Uterus (tissue), 3 donors: ENCODE measurements at regions not wholly inside any gene's neighbourhood (a gene's known extent, or its start where the extent isn't known, plus 50 kb on each side); places are given as distances from the start of the nearest gene placed in this dataset.

Source experiments
- DNase-seq, 2 donors: peaks; one replicate each; pipeline ENCODE4 v3.0.0-alpha.2; 2019 to 2020
- H3K27ac ChIP-seq, 2 donors: fragments of 200-600 bp; sonication (generic); 1 replicate in 1 of 2; 2 replicates in 1 of 2; pipeline ENCODE4 v1.5.1; 2016 to 2018
- H3K27me3 ChIP-seq, 2 donors: fragments of 200-600 bp; sonication (generic); one replicate each; pipeline ENCODE4 v1.5.1; 2018 to 2019; ENCODE audit warnings: control low read depth in 1 of 2
- H3K36me3 ChIP-seq, 2 donors: fragments of 200-600 bp; sonication (generic); one replicate each; pipeline ENCODE4 v1.5.1; 2019; ENCODE audit warnings: control low read depth in 1 of 2
- H3K4me1 ChIP-seq, 2 donors: fragments of 200-600 bp; sonication (generic); one replicate each; pipeline ENCODE4 v1.5.1; 2018 to 2019; ENCODE audit warnings: control low read depth in 1 of 2
- H3K4me3 ChIP-seq, 2 donors: fragments of 200-600 bp; sonication (generic); 1 replicate in 1 of 2; 2 replicates in 1 of 2; pipeline ENCODE4 v1.5.1; 2018 to 2019; ENCODE audit warnings: mild to moderate bottlenecking in 1 of 2
- H3K9me3 ChIP-seq, 2 donors: fragments of 200-600 bp; sonication (generic); one replicate each; pipeline ENCODE4 v1.5.1; 2019; ENCODE audit warnings: control low read depth in 1 of 2
- POLR2A ChIP-seq, 2 donors: fragments of 450-650 bp; IDR thresholded peaks; one replicate each; pipeline ENCODE4 v1.6.1; 2016; ENCODE audit warnings: antibody characterized with exemption in 2 of 2, mild to moderate bottlenecking in 1 of 2, moderate library complexity in 1 of 2
- intact Hi-C: fragments of 100-400 bp; cut with DNase I; formaldehyde crosslinking; loops from one replicate; pipeline ENCODE4 v1.15.1; 2023; ENCODE audit warnings: low total_unique reads
- TF ChIP-seq, protein P1 (sequence below), 4 experiments: fragments of 200-600 bp in 2 of 4; fragments of 450-650 bp in 2 of 4; sonication (generic) in 2 of 4; IDR thresholded peaks; one replicate each; pipeline ENCODE4 v1.5.1; 2016 to 2019; ENCODE audit warnings: antibody characterized with exemption in 4 of 4, mild to moderate bottlenecking in 2 of 4, moderate library complexity in 1 of 4
- donor health status: DM: yes; HTN: yes; CAD: no.

DNA sequence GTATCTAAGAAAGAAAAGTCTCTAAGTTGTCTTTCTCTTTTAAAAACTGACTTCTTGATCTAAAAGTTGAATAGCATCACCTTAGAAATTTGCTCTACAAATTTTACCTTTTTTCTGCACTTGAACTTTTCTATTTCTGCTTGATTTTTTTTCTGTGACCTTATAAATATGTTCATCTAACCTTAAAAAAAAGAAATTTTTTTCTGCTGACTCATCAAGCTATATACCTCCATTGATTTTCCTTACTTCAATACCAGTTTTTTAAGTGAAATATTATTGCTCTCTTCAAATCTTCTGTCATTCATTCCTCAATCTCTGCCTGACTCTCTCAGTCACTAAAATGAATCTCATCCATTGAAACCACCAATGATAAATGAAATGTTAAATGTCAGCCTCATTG, 910.1 kb downstream of the GALC start:
- TF ChIP-seq, protein P1, sequence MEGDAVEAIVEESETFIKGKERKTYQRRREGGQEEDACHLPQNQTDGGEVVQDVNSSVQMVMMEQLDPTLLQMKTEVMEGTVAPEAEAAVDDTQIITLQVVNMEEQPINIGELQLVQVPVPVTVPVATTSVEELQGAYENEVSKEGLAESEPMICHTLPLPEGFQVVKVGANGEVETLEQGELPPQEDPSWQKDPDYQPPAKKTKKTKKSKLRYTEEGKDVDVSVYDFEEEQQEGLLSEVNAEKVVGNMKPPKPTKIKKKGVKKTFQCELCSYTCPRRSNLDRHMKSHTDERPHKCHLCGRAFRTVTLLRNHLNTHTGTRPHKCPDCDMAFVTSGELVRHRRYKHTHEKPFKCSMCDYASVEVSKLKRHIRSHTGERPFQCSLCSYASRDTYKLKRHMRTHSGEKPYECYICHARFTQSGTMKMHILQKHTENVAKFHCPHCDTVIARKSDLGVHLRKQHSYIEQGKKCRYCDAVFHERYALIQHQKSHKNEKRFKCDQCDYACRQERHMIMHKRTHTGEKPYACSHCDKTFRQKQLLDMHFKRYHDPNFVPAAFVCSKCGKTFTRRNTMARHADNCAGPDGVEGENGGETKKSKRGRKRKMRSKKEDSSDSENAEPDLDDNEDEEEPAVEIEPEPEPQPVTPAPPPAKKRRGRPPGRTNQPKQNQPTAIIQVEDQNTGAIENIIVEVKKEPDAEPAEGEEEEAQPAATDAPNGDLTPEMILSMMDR (IDR thresholded peaks at IDR 0.05): no peak
- no peak for TF ChIP-seq POLR2A (IDR thresholded peaks at IDR 0.05)
- H3K27ac ChIP-seq: no peak overlapping the region
- no peak for DNase-seq
- H3K36me3 ChIP-seq: no peaks in the 10 kb centered on the region
- H3K4me3 ChIP-seq: no peak overlapping the region
- intact Hi-C loops: no loop called here
- H3K9me3 ChIP-seq: no peaks in the 10 kb centered on the region
- H3K4me1 ChIP-seq: no peaks in the 10 kb centered on the region
- H3K27me3 ChIP-seq: no peaks in the 10 kb centered on the region

DNA sequence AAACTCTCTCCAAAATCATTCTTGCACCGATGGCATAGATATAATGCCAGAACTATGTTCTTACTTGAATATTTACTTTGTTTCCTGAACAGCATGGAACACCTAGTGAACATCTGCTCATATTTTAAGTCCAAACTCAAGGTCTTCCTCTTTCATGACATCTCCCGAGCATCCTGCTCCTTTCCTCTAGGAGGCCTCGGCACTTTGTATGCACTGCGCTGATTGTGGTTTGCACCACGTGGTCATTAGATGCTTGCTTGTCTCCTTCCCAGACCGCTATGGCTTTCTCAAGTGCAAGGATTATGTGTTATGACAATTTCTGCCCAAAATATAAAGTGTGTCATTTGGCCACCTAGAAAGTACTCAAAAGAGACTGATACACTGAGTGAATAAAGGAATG, 912.0 kb downstream of the GALC start:
- H3K4me3 ChIP-seq: no peak overlapping the region
- DNase-seq: no peak
- H3K27me3 ChIP-seq: no peaks in the 10 kb centered on the region
- H3K36me3 ChIP-seq: no peaks in the 10 kb centered on the region
- no peaks in the 10 kb centered on the region for H3K4me1 ChIP-seq
- H3K27ac ChIP-seq: no peak overlapping the region
- TF ChIP-seq, protein P1 (IDR thresholded peaks at IDR 0.05): no peak
- no peak for TF ChIP-seq POLR2A (IDR thresholded peaks at IDR 0.05)
- no peaks in the 10 kb centered on the region for H3K9me3 ChIP-seq
- intact Hi-C loops: no loop called here

DNA sequence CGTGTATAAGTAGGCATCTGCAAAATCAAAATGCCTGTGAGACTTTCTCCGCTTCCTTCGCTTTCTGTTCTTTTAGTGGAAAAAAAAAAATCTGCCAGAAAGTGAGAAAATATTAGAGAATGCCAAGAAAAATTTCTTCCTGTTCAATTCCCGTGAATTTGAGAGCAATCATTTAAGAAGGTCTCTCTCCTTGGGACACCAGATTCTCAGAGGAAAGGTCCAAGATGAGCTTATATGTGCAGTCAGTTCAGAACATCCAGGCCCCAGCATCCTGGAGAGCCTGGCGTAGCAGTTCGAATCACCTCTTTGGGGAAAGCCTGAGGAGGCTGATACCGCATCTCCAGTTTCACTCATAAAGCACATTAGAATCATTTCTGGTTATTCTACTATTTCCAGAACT, 912.8 kb downstream of the GALC start:
- no peaks in the 10 kb centered on the region for H3K36me3 ChIP-seq
- no peaks in the 10 kb centered on the region for H3K9me3 ChIP-seq
- no peaks in the 10 kb centered on the region for H3K27me3 ChIP-seq
- intact Hi-C loops: no loop called here
- H3K4me1 ChIP-seq: no peaks in the 10 kb centered on the region
- TF ChIP-seq POLR2A (IDR thresholded peaks at IDR 0.05): no peak
- TF ChIP-seq, protein P1 (IDR thresholded peaks at IDR 0.05): no peak
- no peak overlapping the region for H3K27ac ChIP-seq
- no peak overlapping the region for H3K4me3 ChIP-seq
- no peak for DNase-seq

DNA sequence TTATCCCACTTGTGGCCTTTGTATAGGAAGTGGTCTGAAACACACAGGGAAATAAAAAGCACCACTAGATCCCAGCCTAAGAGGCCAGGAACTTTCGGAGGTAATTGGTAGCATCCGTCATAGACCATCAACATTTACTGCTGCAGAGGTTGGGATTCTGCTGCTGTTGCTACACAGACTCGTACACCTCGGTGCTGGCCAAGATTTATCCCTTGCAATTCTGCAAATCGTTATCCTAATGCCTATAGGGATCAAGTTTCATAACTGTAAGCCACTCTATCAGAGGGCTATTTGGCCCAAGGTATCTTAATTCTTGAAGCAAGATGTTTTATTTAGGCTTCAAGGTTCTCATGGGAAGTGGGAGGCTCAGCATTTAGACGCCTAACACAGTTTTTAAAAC, 913.6 kb downstream of the GALC start:
- no peaks in the 10 kb centered on the region for H3K27me3 ChIP-seq
- no peaks in the 10 kb centered on the region for H3K4me1 ChIP-seq
- no peak overlapping the region for H3K27ac ChIP-seq
- intact Hi-C loops: no loop called here
- TF ChIP-seq, protein P1 (IDR thresholded peaks at IDR 0.05): no peak
- TF ChIP-seq POLR2A (IDR thresholded peaks at IDR 0.05): no peak
- no peaks in the 10 kb centered on the region for H3K9me3 ChIP-seq
- no peak for DNase-seq
- H3K4me3 ChIP-seq: no peak overlapping the region
- H3K36me3 ChIP-seq: no peaks in the 10 kb centered on the region

DNA sequence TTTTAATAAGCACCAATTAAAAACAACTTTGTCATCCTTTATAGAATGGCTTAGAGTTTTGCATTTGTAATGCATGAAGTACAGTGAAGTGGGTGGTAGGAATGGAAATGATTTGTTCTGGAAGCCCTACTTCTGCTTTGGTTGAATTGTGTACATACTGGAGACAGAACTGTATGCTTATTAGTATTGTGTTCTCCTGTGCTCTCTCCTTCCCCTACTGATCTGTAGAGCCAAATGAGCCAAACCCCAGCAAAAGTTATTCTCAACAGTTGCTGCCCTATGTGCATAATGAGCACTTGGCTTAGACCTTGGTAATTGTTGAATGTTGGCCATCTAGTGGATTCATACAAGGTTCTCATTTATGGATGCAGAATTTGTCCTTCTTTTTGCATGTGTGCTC, 916.1 kb downstream of the GALC start:
- Histone ChIP-seq H3K4me1 (no peaks in the 10 kb centered on the region), H3K27me3 (no peaks in the 10 kb centered on the region), H3K4me3 (no peak overlapping the region), H3K9me3 (no peaks in the 10 kb centered on the region), H3K27ac (no peak overlapping the region), H3K36me3 (no peaks in the 10 kb centered on the region)
- intact Hi-C loops: no loop called here
- no peak for TF ChIP-seq POLR2A (IDR thresholded peaks at IDR 0.05)
- TF ChIP-seq, protein P1 (IDR thresholded peaks at IDR 0.05): no peak
- no peak for DNase-seq
